NCI-H1048 (cell line): ENCODE measurements at regions not wholly inside any gene's neighbourhood (a gene's known extent, or its start where the extent isn't known, plus 50 kb on each side); places are given as distances from the start of the nearest gene placed in this dataset.
"Not testable (repeated sequence)": the region's sequence is repeated elsewhere in the genome, so short reads cannot be mapped to it uniquely, and the experiment has no call there.

Experiments
- DNase-seq: peaks from one replicate; lab custom pipeline; 2025; lab: John Stamatoyannopoulos, UW

GRCh38 chr14:43548368-43548767, 958.7 kb downstream of the FSCB start:
- no peak for DNase-seq

- DNase-seq, result not testable (repeated sequence)
These were observed 959.5 kb downstream of the FSCB start for GRCh38 chr14:43547596-43547995.

- no peak for DNase-seq
These were observed 965.7 kb downstream of the FSCB start for GRCh38 chr14:43541356-43541755.

GRCh38 chr14:43540948-43541347, 966.1 kb downstream of the FSCB start:
- DNase-seq, result no peak

- DNase-seq, result no peak
These were observed 967.9 kb downstream of the FSCB start for GRCh38 chr14:43539210-43539609.

- DNase-seq, result no peak
These were observed 971.7 kb downstream of the FSCB start for GRCh38 chr14:43535231-43535838.

- no peak for DNase-seq
These were observed 974.2 kb downstream of the FSCB start for GRCh38 chr14:43532825-43533416.

- DNase-seq, result no peak
These were observed 978.8 kb downstream of the FSCB start for GRCh38 chr14:43528321-43528720.

GRCh38 chr14:43525658-43526057, 981.4 kb downstream of the FSCB start:
- no peak for DNase-seq

- DNase-seq, result no peak
These were observed 984.2 kb downstream of the FSCB start for GRCh38 chr14:43522901-43523300.

- DNase-seq, result no peak
These were observed 984.9 kb downstream of the FSCB start for GRCh38 chr14:43522191-43522590.

GRCh38 chr14:43503508-43503907, 1003.6 kb downstream of the FSCB start:
- no peak for DNase-seq

GRCh38 chr14:43492359-43492758, 1014.7 kb downstream of the FSCB start:
- not testable (repeated sequence) for DNase-seq

GRCh38 chr14:43483415-43483814, 1023.7 kb downstream of the FSCB start:
- DNase-seq, result no peak

- no peak for DNase-seq
These were observed 1025.2 kb downstream of the FSCB start for GRCh38 chr14:43481864-43482263.

GRCh38 chr14:43480976-43481375, 1026.1 kb downstream of the FSCB start:
- no peak for DNase-seq

GRCh38 chr14:43479596-43480195, 1027.4 kb downstream of the FSCB start:
- no peak for DNase-seq

- DNase-seq, result no peak
These were observed 1030.3 kb downstream of the FSCB start for GRCh38 chr14:43476822-43477221.

GRCh38 chr14:43475757-43476156, 1031.3 kb downstream of the FSCB start:
- no peak for DNase-seq

- no peak for DNase-seq
These were observed 1035.5 kb downstream of the FSCB start for GRCh38 chr14:43471595-43471994.

GRCh38 chr14:43464968-43465367, 1042.1 kb downstream of the FSCB start:
- no peak for DNase-seq

GRCh38 chr14:43449291-43449690, 1057.8 kb downstream of the FSCB start:
- DNase-seq, result no peak

GRCh38 chr14:43438056-43438455, 1069.0 kb downstream of the FSCB start:
- DNase-seq, result no peak

GRCh38 chr14:43418324-43418723, 1088.8 kb downstream of the FSCB start:
- DNase-seq, result no peak
